Epithelial cell of esophagus (primary cell): ENCODE measurements at regions not wholly inside any gene's neighbourhood (a gene's known extent, or its start where the extent isn't known, plus 50 kb on each side); places are given as distances from the start of the nearest gene placed in this dataset.
"Not testable (repeated sequence)": the region's sequence is repeated elsewhere in the genome, so short reads cannot be mapped to it uniquely, and the experiment has no call there.

ENCODE experiments used
- DNase-seq: peaks from one replicate; pipeline ENCODE4 v3.0.0; 2010; ENCODE audit warnings: low read depth
- H3K4me3 ChIP-seq: 2 replicates; pipeline ENCODE4 v1.5.1; 2011; ENCODE audit warnings: mild to moderate bottlenecking, low read length, control low read depth
- CTCF ChIP-seq: IDR thresholded peaks from 2 replicates; pipeline ENCODE4 v1.5.1; 2011; ENCODE audit warnings: low read depth, mild to moderate bottlenecking, low read length, control low read depth, inconsistent platforms; ENCODE audit not compliant: insufficient read depth; ENCODE audit errors: missing control alignments

- H3K4me3 ChIP-seq: no peak overlapping the region
- no peak for TF ChIP-seq CTCF
- DNase-seq: peak; percentile 54
Measured at GRCh38 chr12:46065412-46066166, 75.2 kb upstream of the SCAF11 start.

- no peak for TF ChIP-seq CTCF
- DNase-seq: no peak
- H3K4me3 ChIP-seq: no peak overlapping the region
Measured at GRCh38 chr12:46064548-46064947, 74.2 kb upstream of the SCAF11 start.

- H3K4me3 ChIP-seq, DNase-seq: not testable (repeated sequence)
Measured at GRCh38 chr12:46058697-46059096, 68.3 kb upstream of the SCAF11 start.

GRCh38 chr12:46050805-46051204 lies 60.4 kb upstream of the SCAF11 start:
- H3K4me3 ChIP-seq: no peak overlapping the region
- DNase-seq: no peak
- TF ChIP-seq CTCF: no peak

GRCh38 chr12:46049665-46050064 lies 59.3 kb upstream of the SCAF11 start:
- H3K4me3 ChIP-seq: no peak overlapping the region
- TF ChIP-seq CTCF: no peak
- no peak for DNase-seq

GRCh38 chr12:46046436-46046835 lies 56.1 kb upstream of the SCAF11 start:
- no peak for TF ChIP-seq CTCF
- DNase-seq: no peak

GRCh38 chr12:46043972-46044520 lies 53.7 kb upstream of the SCAF11 start:
- no peak for DNase-seq
- H3K4me3 ChIP-seq: no peak overlapping the region
- no peak for TF ChIP-seq CTCF

More at GRCh38 chr12:46046436-46046835, 56.1 kb upstream of the SCAF11 start:
- no peak overlapping the region for H3K4me3 ChIP-seq
